ENCODE measurements at regions not wholly inside any gene's neighbourhood (a gene's known extent, or its start where the extent isn't known, plus 50 kb on each side); places are given as distances from the start of the nearest gene placed in this dataset.

DNA sequence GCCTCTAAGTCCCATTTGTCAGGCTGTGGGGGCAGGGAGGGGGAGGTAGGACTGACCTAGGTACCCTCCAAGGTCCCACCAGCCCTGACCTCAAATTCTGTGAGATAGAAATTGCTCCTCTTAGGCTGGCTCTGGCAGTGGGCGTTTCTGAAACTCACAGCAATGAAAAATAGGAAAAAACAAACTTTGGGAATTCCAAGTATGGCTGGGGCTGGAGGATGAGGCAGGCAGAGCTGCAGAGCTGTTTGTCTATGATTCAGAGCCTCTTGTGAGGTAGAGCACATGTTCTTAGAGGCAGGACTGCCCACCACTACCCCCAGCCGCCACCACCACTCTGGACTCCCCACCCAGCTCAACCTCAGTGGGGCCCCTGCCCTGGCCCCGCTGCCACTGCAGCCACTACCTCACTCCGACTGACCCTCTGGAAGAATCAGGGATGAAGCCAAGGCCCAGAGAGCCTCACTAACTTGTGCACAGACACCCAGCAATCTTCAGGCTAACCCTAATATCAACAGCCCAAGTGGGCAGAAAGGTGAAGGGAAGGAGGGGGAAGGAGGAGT, 98.2 kb downstream of the PJA1 start:
- H3K9me3 ChIP-seq (ENCODE audit: control insufficient read depth in 1 of 2, insufficient read depth in 1 of 2, low read length in 2 of 2): no peaks in the 10 kb centered on the region
- no peaks in the 10 kb centered on the region for H3K36me3 ChIP-seq (ENCODE audit: insufficient read depth, low read length)
- POLR2A ChIA-PET: no interaction called here
- Mint-ChIP-seq H3K27me3 (no peaks in the 10 kb centered on the region), H3K4me1 (ENCODE audit: low read depth) (no peaks in the 10 kb centered on the region), H3K9me3 (no peaks in the 10 kb centered on the region), H3K27ac (no peak overlapping the region), H3K36me3 (ENCODE audit: low read depth) (no peaks in the 10 kb centered on the region), H3K4me3 (no peak overlapping the region)
- intact Hi-C loops (cut with DNase I, micrococcal nuclease): no loop called here
- CTCF ChIA-PET: no interaction called here
- DNase-seq (no peak), ATAC-seq (ENCODE audit: poor library complexity) (no peak)
- no peak overlapping the region for H3K27ac ChIP-seq (ENCODE audit: low read depth in 1 of 2, low read length in 2 of 2)
- no peaks in the 10 kb centered on the region for H3K4me1 ChIP-seq (ENCODE audit: insufficient read depth, low read length)
- no peaks in the 10 kb centered on the region for H3K27me3 ChIP-seq (ENCODE audit: control insufficient read depth in 1 of 2, insufficient read depth in 2 of 2, low read length in 2 of 2)
- TF ChIP-seq CTCF (IDR thresholded peaks at IDR 0.05): no peak
- H3K4me3 ChIP-seq (ENCODE audit: low read length): no peak overlapping the region

- Mint-ChIP-seq H3K4me3 (no peak overlapping the region), H3K27me3 (no peaks in the 10 kb centered on the region), H3K4me1 (ENCODE audit: low read depth) (no peaks in the 10 kb centered on the region), H3K27ac (no peak overlapping the region), H3K9me3 (no peaks in the 10 kb centered on the region), H3K36me3 (ENCODE audit: low read depth) (no peaks in the 10 kb centered on the region)
- Histone ChIP-seq H3K4me1 (ENCODE audit: insufficient read depth, low read length) (no peaks in the 10 kb centered on the region), H3K27me3 (ENCODE audit: control insufficient read depth in 1 of 2, insufficient read depth in 2 of 2, low read length in 2 of 2) (no peaks in the 10 kb centered on the region), H3K9me3 (ENCODE audit: control insufficient read depth in 1 of 2, insufficient read depth in 1 of 2, low read length in 2 of 2) (no peaks in the 10 kb centered on the region), H3K27ac (ENCODE audit: low read depth in 1 of 2, low read length in 2 of 2) (no peak overlapping the region), H3K36me3 (ENCODE audit: insufficient read depth, low read length) (no peaks in the 10 kb centered on the region), H3K4me3 (ENCODE audit: low read length) (no peak overlapping the region)
- ATAC-seq (ENCODE audit: poor library complexity): no peak
- TF ChIP-seq CTCF (IDR thresholded peaks at IDR 0.05): no peak
- DNase-seq: no peak
- CTCF ChIA-PET: no interaction called here
- POLR2A ChIA-PET: no interaction called here
- intact Hi-C loops (cut with DNase I, micrococcal nuclease): no loop called here
These were observed 99.1 kb downstream of the PJA1 start for GRCh38 chrX:69066021-69066757.

DNA sequence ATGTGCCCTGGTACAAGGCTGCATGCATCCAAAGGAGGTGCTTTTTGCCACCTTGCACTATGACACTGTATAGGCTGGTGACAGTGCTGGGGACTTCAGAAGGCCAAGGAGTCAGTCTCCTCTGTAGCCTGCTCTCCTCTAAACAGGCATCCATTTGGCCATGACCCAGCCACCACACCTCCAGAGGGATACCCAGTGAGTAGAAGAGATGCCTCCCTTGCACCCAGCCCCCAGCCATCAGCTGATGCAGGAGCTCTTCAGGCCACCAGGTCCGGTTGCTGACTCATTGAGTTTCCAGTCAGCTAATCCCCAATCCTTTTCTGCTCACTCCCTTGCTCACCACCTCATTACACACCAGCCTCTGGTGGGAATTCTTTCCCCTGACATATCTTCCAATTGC, 99.8 kb downstream of the PJA1 start:
- no peaks in the 10 kb centered on the region for H3K36me3 ChIP-seq (ENCODE audit: insufficient read depth, low read length)
- POLR2A ChIA-PET: no interaction called here
- H3K4me3 ChIP-seq (ENCODE audit: low read length): no peak overlapping the region
- H3K27me3 Mint-ChIP-seq: no peaks in the 10 kb centered on the region
- H3K27ac Mint-ChIP-seq: no peak overlapping the region
- no peak for ATAC-seq (ENCODE audit: poor library complexity)
- no peaks in the 10 kb centered on the region for H3K4me1 ChIP-seq (ENCODE audit: insufficient read depth, low read length)
- H3K4me3 Mint-ChIP-seq: no peak overlapping the region
- no peaks in the 10 kb centered on the region for H3K27me3 ChIP-seq (ENCODE audit: control insufficient read depth in 1 of 2, insufficient read depth in 2 of 2, low read length in 2 of 2)
- H3K4me1 Mint-ChIP-seq (ENCODE audit: low read depth): no peaks in the 10 kb centered on the region
- no peaks in the 10 kb centered on the region for H3K36me3 Mint-ChIP-seq (ENCODE audit: low read depth)
- H3K9me3 ChIP-seq (ENCODE audit: control insufficient read depth in 1 of 2, insufficient read depth in 1 of 2, low read length in 2 of 2): no peaks in the 10 kb centered on the region
- H3K27ac ChIP-seq (ENCODE audit: low read depth in 1 of 2, low read length in 2 of 2): no peak overlapping the region
- H3K9me3 Mint-ChIP-seq: no peaks in the 10 kb centered on the region
- no peak for DNase-seq
- intact Hi-C loops (cut with DNase I, micrococcal nuclease): no loop called here
- no peak for TF ChIP-seq CTCF (IDR thresholded peaks at IDR 0.05)
- CTCF ChIA-PET: no interaction called here
